ENCODE measurements at regions not wholly inside any gene's neighbourhood (a gene's known extent, or its start where the extent isn't known, plus 50 kb on each side); places are given as distances from the start of the nearest gene placed in this dataset.

DNA sequence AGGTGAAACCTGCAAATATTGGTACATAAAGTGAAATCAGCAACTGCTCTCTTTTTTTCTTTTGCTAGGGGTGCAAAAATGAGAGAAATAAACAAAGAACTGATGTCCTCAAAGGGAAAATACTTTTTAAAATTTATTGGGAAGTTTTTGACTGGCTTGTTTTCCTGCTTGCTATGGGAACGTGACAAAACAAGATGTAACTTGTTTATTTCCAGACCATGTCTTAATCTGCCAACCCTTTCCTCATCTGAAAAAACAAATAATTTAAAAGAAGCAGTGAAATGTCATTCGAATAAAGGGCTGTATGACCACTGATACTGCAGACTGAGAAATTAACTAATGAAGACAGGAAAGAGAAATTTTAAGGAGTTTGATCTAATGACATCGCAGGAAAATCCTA is 221.9 kb downstream of the CBLN4 start:
- no peak for DNase-seq (ENCODE audit: low spot score)

DNA sequence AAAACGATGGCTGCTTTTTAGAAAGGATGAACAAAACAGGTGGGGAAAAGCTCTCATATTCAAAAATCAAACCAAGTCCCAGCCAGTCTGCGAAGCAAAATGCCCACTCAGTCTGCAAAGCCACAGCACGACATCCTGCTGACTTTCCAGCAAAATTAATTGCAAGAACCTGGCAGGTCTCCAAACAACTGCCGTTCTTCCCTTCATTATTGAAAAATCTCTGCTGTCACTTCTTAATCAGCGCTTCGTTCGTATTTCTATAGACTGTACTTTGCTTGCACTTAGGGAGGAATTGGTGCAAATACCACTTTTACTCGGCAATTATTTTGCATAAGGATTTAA is 222.4 kb downstream of the CBLN4 start:
- DNase-seq (ENCODE audit: low spot score) = no peak

DNA sequence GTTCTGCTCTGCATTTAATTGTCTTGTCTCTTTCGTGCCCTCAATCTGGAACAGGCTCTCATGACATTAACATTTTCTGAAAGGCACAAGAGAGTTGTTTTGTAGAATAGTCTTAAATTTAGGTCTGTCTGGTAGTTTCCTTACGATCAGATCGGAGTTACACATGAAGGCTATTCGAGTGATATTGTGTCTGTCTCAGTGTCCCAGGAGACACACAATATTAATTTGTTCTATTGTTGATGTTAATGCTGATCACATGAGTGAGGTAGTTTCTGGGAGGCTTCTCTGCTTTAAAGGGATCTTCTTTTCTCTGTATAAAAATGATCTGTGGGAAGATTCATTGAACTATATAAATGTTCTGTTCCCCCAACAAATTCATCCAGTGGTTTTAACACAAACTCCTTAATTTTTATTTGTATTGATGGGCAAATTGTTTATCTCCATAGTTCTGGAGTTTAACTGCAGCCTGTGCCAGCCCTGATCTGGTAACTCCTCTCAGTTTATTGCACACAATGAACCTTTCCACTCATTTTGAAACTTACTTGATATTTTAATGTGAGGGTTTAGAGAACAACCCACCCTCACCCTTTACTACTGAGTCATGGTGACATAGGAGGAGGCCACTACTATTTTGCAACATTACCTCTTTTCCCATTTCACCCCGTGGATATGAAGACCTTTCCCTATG is 223.0 kb downstream of the CBLN4 start:
- no peak for DNase-seq (ENCODE audit: low spot score)

DNA sequence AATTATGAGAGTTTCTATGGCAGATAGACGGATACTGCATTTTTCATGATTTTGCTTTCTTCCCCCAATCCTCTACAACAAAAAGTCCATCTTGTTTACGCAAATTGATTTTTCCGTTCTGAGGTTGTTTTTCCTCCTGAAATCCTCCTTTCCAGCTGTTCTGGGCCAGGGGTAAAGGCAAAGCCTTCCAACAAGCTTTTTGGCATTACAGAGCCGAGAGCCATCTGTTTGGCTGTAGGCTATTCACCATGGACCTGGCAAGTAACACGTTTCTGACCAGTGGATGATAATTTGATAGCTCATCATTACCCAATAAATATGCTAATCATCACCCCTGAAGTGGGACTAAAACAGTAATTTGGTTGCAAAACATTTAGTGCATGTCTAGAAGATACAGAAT is 226.5 kb downstream of the CBLN4 start:
- DNase-seq (ENCODE audit: low spot score) = no peak

DNA sequence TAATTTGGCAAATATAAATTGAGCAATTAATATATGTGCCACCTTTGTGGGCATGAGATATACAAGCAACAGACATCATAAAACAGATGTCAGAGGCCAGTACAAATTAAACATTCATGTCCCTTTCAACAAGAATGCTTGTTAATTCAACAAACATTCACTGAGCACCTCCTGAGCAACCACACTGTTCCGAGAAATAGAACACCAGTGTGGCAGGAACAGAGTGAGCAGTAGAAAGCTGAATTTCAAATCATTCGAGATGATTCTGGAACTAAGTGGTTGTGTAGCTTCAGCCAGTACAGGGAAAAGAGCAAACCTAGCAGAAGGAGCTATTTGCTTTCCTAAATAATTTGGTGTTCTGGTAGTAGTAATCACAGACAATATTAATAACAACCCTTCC is 227.7 kb downstream of the CBLN4 start:
- no peak for DNase-seq (ENCODE audit: low spot score)

DNA sequence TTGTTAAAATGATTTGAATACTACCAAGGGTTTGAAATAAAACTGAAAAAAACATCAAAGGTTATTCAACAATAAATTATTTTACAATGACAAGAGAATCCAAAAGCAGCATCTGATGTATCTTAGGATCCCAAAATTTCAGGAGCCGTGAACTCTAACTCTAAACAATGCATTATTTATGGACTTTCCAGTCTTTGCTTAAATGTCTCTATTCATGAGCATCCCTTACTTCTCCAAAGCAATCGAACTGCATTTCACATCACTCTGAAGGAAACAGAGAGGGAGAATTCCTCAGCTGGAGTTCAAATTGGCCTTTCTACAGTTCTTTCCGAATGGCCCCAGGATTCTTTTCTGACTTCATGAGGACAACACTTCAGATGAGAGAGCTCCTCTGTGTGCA is 229.1 kb downstream of the CBLN4 start:
- DNase-seq (ENCODE audit: low spot score) = no peak

DNA sequence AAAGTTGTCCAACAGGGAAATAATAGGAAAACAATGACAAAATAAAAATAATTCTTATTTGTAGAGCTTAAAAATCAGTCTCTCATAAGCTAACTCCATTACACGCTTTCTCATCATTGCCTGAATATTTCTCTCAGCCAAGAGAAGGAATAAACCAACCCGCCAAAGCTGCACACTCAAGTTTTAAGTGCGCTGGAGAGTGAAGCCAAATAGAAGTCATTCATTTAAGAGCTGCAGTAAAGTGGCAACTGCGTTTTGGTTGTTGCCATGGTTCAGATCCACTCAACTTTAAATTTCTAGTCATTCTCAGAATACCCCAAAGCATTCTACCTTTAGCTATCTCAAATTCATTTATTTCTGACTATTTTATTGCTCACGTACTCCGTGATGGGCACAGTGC is 230.7 kb downstream of the CBLN4 start:
- no peak for DNase-seq (ENCODE audit: low spot score)

DNA sequence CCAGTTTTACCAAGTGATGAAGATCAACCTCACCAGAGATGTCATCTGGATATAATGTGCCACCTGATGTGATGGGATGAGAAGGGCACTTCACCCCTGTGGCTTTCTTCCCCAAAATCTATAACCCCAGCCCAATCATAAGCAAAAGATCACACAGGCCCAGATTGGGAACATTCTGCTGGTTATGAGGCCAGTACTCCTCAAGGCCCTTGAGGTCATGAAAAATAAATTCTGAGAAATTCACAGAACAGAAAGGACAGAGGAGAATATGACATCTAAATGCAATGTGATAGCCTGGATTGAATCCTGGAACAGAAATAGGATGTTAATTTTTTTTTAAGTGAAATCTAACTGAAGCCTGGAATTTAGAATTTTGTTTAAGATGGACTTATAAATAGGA is 243.5 kb downstream of the CBLN4 start:
- DNase-seq (ENCODE audit: low spot score) = no peak

DNA sequence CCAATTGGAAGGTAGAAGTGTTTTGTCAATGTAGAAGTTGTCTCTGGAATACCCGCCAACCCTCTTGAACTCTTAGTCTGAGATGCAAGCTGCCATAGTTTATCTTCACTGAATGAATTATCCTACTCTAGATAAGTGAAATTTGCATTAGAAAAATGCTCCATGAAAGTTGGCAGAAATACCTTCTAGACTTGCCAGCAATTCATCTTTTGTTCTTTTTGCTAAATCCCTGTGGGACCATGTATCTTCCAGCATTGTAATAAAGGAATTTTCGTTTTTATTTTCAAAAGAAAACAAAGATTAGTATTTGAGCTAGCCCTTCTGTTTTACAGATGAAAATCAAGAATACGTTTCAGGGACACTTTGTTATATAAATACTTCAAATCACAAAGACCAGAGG is 244.2 kb downstream of the CBLN4 start:
- DNase-seq (ENCODE audit: low spot score) = no peak

DNA sequence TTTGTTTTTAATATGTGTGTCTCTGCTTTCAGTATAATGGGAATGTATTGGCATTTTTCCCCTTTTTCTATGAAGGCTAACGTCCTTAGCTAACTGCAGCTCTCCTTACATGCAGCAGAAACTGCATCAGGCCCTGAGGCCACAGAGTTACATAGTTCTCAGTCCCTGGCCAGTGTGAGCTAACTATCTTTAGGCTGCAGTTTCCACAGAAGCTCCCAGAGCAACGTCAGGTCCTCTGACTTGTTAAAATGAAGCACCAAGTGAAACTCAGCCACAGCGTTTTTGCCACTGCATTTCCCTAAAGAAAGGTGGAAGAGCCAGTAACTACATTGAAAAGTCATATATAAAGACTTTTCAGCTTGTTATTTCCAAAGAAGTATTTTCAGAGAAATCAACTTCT is 244.7 kb downstream of the CBLN4 start:
- no peak for DNase-seq (ENCODE audit: low spot score)

DNA sequence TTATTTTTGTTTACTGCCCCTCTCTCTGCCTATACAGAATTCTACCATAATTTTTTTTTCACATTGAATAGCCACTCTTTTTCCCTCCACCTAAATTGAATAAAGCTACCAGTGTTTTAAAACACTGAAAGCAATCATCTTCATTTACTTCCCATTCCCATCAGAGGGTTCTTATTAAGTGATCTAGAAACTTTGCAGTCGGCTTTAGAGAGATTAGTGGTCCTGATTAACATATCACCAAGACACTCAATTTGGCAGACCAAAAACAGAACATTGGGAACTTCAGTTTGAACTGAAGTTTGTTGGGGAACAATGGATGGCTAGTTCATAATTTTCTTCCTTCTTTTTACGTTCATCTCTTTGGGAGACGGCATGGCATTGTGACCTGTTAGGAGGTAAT is 249.5 kb downstream of the CBLN4 start:
- DNase-seq (ENCODE audit: low spot score) = no peak

DNA sequence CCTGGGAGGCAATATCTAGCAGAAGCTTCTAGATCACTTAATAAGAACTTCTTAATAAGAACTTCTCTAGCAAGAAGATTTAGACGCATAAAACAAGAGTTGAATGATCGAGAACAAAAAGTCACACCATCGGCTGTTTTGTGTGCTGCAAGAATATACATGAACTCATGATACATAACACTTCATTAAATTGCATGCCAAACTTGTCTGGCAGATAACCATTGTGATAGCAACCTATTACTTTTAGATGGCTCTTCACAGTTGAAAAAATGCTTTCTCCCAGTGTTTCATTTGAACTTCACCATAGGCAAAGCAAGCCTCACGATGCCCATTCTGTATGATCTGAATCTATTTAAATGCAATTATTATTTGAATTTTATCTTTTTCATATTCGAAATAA is 249.9 kb downstream of the CBLN4 start:
- no peak for DNase-seq (ENCODE audit: low spot score)

DNA sequence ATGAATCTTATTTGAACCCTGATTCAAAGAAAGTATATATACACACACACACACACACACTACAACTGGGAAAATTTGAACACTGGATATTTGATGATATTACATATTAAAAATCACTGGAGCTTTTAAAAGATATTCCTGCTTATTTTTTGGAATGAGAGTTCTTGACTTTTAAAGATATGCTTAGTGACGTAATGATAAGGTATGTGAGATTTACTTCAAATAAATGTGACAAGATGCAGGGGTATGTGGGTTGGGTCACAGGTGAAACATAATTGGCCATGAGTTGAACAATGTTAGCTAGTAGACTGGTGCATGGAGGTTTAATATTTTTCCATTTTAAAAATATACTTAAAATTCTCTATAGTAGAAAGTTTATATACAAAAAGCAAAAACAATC is 258.6 kb downstream of the CBLN4 start:
- DNase-seq (ENCODE audit: low spot score) = no peak

DNA sequence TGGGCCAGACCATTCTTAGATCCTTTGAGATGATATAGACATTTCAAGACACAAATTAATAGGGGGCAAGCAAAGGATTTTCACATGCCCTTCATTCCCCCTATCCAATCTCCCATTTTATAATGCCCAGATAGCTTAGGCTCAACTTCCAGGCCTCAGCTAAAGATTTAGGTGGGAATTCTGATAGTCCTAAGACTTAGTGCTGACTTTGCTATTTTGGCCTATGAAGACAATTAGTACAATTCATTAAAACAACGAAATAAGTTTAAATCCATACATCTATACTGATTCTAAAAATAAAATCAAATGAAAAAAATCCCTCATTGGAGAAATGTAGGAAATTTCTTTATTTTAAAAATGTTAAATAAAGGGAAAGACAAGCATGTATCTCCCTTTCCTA is 259.5 kb downstream of the CBLN4 start:
- DNase-seq (ENCODE audit: low spot score) = no peak

DNA sequence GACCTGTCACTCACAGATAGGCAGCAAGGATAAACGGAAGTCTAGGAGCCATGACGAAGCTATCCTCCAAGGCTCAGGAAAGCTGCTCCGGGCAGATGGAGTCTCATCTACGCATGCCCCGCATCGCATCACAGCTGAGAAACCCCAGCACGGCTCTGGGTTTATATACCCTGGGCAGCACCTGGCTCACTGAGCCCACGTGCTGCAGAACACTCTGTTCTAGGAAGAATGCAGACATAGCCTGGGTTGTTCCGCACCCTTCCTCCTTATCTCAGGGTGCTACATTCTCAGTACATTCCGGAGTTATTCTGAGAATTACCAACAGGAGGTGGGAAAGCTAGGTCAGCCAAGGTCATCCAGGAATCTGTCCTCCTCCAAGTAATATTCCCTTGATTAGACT is 260.4 kb downstream of the CBLN4 start:
- DNase-seq (ENCODE audit: low spot score) = no peak

DNA sequence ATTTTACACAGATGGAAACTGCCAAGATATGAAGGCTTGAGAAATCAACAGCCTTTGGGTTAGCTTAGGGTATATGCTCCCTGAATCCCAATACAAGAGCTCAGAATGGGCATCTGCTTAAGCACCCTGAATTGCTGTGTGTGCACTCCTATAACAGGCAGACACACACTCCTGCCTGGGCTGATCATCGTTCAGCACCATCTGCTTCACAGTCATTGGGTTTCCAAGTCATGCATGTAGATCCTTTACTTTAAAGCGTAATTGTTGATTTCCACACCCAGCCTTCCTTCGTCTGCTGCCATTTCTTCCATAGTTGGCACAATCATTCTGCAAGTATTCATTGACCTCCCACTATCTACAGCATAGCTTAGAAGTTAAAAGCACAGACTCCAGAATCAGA is 263.5 kb downstream of the CBLN4 start:
- DNase-seq (ENCODE audit: low spot score) = no peak

DNA sequence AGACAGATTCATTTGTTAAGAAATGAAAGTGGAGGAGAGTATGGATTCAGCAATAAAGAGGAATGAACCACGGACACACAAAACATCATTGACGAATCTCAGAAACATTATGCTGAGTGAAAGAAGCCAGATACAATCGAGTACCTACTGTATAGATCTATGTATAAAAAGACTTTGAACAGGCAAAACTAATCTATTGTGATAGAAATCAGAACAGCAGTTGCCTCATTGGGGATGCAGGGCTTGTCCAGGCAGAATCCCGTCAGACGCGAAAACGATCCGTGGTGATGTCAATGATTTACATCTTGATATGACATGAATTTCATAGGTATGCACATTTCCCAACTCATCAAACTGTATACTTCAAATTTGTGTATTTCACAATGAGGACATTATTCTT is 265.2 kb downstream of the CBLN4 start:
- DNase-seq (ENCODE audit: low spot score) = no peak

DNA sequence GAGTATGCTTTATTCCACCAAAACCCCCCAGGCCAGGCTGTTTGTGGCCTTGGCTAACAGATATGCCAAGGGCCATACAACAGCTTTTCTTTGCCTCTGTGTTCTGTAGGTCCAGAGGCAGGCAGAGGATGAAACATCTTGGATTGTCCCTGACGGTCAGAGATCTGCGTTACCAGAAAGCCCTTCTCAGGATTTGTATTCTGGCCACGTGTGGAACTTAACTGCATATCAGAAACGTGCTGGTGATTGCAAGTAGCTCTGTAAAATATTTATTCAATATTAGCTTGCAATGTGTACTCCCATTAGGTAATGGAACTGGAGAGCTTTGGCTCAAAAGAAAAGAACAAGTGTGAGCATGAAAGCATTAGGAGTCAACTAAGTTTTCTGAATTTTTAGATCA is 275.0 kb downstream of the CBLN4 start:
- DNase-seq (ENCODE audit: low spot score) = no peak

DNA sequence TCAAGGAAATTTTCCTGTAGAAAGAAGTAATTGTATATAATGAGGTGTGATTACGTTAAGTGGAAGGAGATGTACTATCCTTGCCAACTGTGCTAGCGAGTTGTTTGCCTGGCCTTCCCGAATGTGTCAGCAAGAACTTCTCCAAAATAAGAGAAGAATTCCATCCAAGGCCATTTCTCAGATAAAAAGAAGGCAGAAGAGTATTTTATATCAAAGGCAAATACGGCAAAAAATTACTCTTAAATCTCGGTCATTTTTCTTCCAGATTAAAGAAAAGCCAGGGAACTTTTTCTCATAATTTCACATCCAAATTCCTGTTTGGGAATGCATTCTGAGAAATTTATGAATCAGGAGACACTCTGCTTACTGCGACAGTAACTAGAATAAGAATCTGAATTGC is 290.6 kb downstream of the CBLN4 start:
- DNase-seq (ENCODE audit: low spot score) = no peak

DNA sequence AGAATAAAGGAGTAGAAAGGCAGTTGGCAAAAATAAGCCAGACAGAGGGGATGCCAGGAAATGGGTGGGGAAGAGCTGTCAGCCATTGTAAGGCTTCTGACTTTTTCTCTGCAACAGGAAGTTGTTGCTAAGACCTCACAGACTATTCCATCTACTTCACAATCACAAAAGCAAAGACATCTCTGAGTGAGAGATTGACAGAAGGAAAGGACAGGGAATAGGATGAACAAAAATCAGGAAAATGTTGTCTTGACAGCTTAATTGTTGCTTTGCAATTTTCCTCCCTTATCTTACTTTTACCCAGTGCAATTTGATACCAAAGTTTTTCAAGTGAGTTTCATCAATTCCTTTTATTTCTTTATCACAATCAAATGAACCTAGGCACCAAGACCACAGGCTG is 291.2 kb downstream of the CBLN4 start:
- DNase-seq (ENCODE audit: low spot score) = no peak

DNA sequence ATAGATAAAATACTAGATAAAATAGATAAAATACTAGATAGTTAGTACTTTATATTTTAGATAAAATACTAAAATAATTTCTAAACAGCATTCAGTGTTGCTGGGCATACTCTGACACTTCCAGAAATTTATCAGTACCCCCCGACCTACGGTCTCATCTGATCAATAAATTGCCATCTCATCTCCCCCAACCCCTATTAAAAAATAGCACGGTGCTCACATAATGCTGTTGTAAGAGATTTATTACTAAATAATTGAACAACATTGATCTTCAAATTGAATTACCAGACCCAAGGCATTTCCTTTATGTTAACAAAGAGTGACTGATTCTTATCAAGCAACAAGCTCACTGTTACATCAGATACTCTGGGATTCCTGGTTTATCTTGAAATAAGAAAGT is 300.9 kb downstream of the CBLN4 start:
- no peak for DNase-seq (ENCODE audit: low spot score)

DNA sequence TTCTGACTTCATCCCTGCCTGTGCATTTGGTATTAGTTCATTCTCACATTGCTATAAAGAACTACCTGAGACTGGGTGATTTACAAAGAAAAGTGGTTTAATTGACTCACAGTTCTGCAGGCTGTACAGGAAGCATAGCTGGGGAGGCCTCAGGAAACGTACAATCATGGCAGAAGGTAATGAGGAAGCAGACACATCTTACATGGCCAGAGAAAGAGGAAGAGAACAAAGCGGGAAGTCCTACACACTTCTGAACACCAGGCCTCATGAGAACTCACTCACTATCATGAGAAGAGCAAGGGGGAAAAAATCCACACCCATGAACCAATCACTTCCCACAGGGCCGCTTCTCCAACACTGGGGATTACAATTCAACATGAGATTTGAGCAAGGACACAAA is 303.9 kb downstream of the CBLN4 start:
- no peak for DNase-seq (ENCODE audit: low spot score)

DNA sequence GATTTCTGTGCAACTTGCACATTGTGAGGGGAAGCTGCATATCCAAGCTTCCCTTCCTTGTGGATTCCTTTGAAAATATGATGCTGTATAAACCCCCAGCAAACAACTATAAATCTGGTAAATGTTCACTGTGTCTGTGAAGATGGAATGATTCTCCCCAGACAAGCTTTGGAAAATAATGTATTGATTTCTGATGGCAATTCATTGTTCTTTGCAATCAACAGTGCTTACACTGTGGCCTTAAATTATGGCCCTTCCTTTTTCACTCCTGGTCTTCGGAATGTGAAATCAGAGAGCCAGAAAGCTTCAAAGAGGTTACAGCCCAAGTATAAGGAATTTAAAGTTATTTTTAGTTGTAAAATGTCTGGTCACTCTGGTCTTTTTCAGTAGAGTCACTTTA is 308.8 kb downstream of the CBLN4 start:
- no peak for DNase-seq (ENCODE audit: low spot score)

DNA sequence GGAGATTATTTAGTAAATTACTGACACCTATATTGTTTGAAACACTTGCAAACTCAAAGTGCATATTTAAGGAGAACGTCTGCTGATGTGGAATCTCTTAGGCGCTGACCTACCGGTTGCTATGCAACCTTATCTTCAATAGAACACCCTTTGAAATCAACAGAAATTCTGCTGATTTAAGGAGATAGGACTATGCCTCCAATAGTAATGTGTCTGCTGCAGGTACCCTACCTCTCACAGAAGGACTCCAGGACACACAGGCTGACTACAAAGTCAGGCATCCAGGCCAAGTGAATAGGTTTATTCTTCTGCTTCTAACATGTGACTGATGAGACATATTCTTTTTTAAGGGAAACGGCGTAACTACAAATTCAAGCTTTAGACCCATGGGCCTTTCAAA is 311.7 kb downstream of the CBLN4 start:
- no peak for DNase-seq (ENCODE audit: low spot score)

DNA sequence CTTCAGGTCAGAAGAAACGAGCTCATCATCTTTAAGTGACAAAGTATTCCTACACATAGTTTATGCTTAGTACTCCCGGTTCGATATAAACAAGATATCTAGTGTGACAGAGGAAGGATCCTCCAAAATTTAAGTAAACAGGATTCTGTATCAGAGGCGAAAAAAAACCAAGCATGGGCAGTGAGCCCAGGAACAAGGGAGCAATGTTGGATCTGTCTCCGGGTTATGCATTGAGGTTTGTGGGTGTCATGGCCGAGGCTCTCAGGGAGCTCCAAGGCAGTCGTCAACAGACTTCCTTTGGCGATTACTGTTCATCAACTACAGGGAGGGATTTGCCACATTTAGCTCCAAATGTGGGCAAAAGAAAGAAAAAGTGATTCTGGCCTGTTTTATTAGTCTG is 319.5 kb downstream of the CBLN4 start:
- DNase-seq (ENCODE audit: low spot score) = no peak

Data from SW480 (cell line).